Islet of Langerhans (tissue), 1 donor: ENCODE measurements at regions not wholly inside any gene's neighbourhood (a gene's known extent, or its start where the extent isn't known, plus 50 kb on each side); places are given as distances from the start of the nearest gene placed in this dataset.

ENCODE experiments used
- FAIRE-seq: peaks from one replicate; lab custom pipeline; 2011; peaks lifted over from hg19 to GRCh38; lab: Jason Lieb, UNC

GRCh38 chr14:40899435-40899834 lies 707.2 kb upstream of the LRFN5 start:
- no peak for FAIRE-seq

- no peak for FAIRE-seq
Measured at GRCh38 chr14:40894846-40895245, 711.8 kb upstream of the LRFN5 start.

GRCh38 chr14:40889126-40889525 lies 717.5 kb upstream of the LRFN5 start:
- FAIRE-seq = no peak

- no peak for FAIRE-seq
Measured at GRCh38 chr14:40887912-40888311, 718.8 kb upstream of the LRFN5 start.

GRCh38 chr14:40870252-40870651 lies 736.4 kb upstream of the LRFN5 start:
- no peak for FAIRE-seq

- no peak for FAIRE-seq
Measured at GRCh38 chr14:40859055-40859454, 747.6 kb upstream of the LRFN5 start.

- FAIRE-seq = no peak
Measured at GRCh38 chr14:40855343-40855742, 751.3 kb upstream of the LRFN5 start.

- FAIRE-seq = no peak
Measured at GRCh38 chr14:40850191-40850590, 756.5 kb upstream of the LRFN5 start.

GRCh38 chr14:40847480-40847879 lies 759.2 kb upstream of the LRFN5 start:
- no peak for FAIRE-seq

GRCh38 chr14:40842816-40843215 lies 763.9 kb upstream of the LRFN5 start:
- no peak for FAIRE-seq

GRCh38 chr14:40841886-40842285 lies 764.8 kb upstream of the LRFN5 start:
- no peak for FAIRE-seq

GRCh38 chr14:40838601-40839000 lies 768.1 kb upstream of the LRFN5 start:
- no peak for FAIRE-seq

GRCh38 chr14:40806471-40806870 lies 800.2 kb upstream of the LRFN5 start:
- no peak for FAIRE-seq

GRCh38 chr14:40796168-40796567 lies 810.5 kb upstream of the LRFN5 start:
- no peak for FAIRE-seq

GRCh38 chr14:40784860-40785259 lies 821.8 kb upstream of the LRFN5 start:
- no peak for FAIRE-seq

- no peak for FAIRE-seq
Measured at GRCh38 chr14:40762685-40763084, 844.0 kb upstream of the LRFN5 start.

- no peak for FAIRE-seq
Measured at GRCh38 chr14:40762177-40762576, 844.5 kb upstream of the LRFN5 start.

- FAIRE-seq = no peak
Measured at GRCh38 chr14:40760704-40761103, 846.0 kb upstream of the LRFN5 start.

- FAIRE-seq = no peak
Measured at GRCh38 chr14:40758076-40758475, 848.6 kb upstream of the LRFN5 start.

- no peak for FAIRE-seq
Measured at GRCh38 chr14:40757376-40757950, 849.2 kb upstream of the LRFN5 start.

- FAIRE-seq = no peak
Measured at GRCh38 chr14:40733206-40733605, 873.5 kb upstream of the LRFN5 start.

GRCh38 chr14:40727107-40727506 lies 879.6 kb upstream of the LRFN5 start:
- no peak for FAIRE-seq

- no peak for FAIRE-seq
Measured at GRCh38 chr14:40713387-40713786, 893.3 kb upstream of the LRFN5 start.

- no peak for FAIRE-seq
Measured at GRCh38 chr14:40697231-40697630, 909.4 kb upstream of the LRFN5 start.

GRCh38 chr14:40694023-40694422 lies 912.7 kb upstream of the LRFN5 start:
- no peak for FAIRE-seq
